SK-N-SH treated with all-trans-retinoic acid at 6 μM for 48 hours (cell line): ENCODE measurements at regions not wholly inside any gene's neighbourhood (a gene's known extent, or its start where the extent isn't known, plus 50 kb on each side); places are given as distances from the start of the nearest gene placed in this dataset.

Experiments used
- ARNTL ChIP-seq: fragments of 450-650 bp; formaldehyde crosslinking; IDR thresholded peaks from 2 replicates; pipeline ENCODE4 v1.5.0; 2020; ENCODE audit warnings: low read depth, mild to moderate bottlenecking, moderate library complexity, borderline replicate concordance
- CREB5 ChIP-seq: fragments of 250-450 bp; sonication (Bioruptor Pico); IDR thresholded peaks from 2 replicates; pipeline ENCODE4 v1.5.1; 2020; ENCODE audit warnings: low read depth, mild to moderate bottlenecking, moderate library complexity
- ESRRG ChIP-seq: fragments of 250-450 bp; sonication (Bioruptor Pico); IDR thresholded peaks from 2 replicates; pipeline ENCODE4 v1.6.1; 2021; ENCODE audit warnings: mild to moderate bottlenecking
- OSR1 ChIP-seq: fragments of 250-450 bp; sonication (Bioruptor Pico); IDR thresholded peaks from 2 replicates; pipeline ENCODE4 v1.8.0; 2022; ENCODE audit warnings: moderate library complexity, mild to moderate bottlenecking, inconsistent platforms
- PPARA ChIP-seq: fragments of 250-450 bp; sonication (Bioruptor Pico); IDR thresholded peaks from 2 replicates; pipeline ENCODE4 v1.5.0; 2020; ENCODE audit warnings: mild to moderate bottlenecking, borderline replicate concordance
- RARB ChIP-seq: fragments of 250-450 bp; sonication (Bioruptor Pico); IDR thresholded peaks from 2 replicates; pipeline ENCODE4 v1.8.0; 2021; ENCODE audit warnings: mild to moderate bottlenecking, moderate library complexity
- SNAI2 ChIP-seq: fragments of 250-450 bp; sonication (Bioruptor Pico); IDR thresholded peaks from 2 replicates; pipeline ENCODE4 v1.5.0; 2020; ENCODE audit warnings: mild to moderate bottlenecking, moderate library complexity
- TOX ChIP-seq: fragments of 250-450 bp; sonication (Bioruptor Pico); IDR thresholded peaks from 2 replicates; pipeline ENCODE4 v1.8.0; 2021; ENCODE audit warnings: mild to moderate bottlenecking, moderate library complexity, borderline replicate concordance
- TSHZ2 ChIP-seq: fragments of 250-450 bp; sonication (Bioruptor Pico); IDR thresholded peaks from 2 replicates; pipeline ENCODE4 v1.5.0; 2020; ENCODE audit warnings: mild to moderate bottlenecking, moderate library complexity
- ZFP3 ChIP-seq: fragments of 250-450 bp; sonication (Bioruptor Pico); IDR thresholded peaks from 2 replicates; pipeline ENCODE4 v1.5.0; 2020; ENCODE audit warnings: mild to moderate bottlenecking, moderate library complexity
- ZNF565 ChIP-seq: fragments of 450-650 bp; formaldehyde crosslinking; conservative IDR thresholded peaks from 2 replicates; pipeline ENCODE4 v1.5.0; 2020; ENCODE audit warnings: low read depth, mild to moderate bottlenecking, moderate library complexity
- TF ChIP-seq, protein P1 (sequence below): fragments of 250-450 bp; sonication (Bioruptor Pico); IDR thresholded peaks from 2 replicates; pipeline ENCODE4 v1.8.0; 2020; ENCODE audit warnings: mild to moderate bottlenecking, moderate library complexity, borderline replicate concordance
- TF ChIP-seq, protein P2 (sequence below): fragments of 250-450 bp; sonication (Bioruptor Pico); IDR thresholded peaks from 2 replicates; pipeline ENCODE4 v1.5.1; 2021; ENCODE audit warnings: mild to moderate bottlenecking, moderate library complexity

DNA sequence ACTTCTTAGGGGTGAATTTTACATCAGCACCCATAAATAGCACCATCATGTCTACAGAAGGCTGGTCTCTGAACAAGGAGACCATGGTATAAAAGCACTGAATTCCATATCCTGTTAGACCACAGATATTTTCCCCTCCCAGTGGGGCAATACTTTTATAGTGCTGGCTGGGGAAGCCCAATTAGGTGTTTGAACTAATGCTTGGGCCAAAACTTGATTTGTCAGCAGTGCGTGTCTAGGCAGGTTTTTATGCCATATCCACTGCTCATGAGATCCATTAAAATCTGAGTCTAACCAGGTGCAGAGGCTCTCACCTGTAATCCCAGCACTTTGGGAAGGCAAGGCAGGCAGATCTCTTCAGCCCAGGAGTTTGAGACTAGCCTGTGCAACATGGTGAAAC is 623.0 kb downstream of the NPHP4 start:
- no peak for TF ChIP-seq RARB
- TF ChIP-seq, protein P1, sequence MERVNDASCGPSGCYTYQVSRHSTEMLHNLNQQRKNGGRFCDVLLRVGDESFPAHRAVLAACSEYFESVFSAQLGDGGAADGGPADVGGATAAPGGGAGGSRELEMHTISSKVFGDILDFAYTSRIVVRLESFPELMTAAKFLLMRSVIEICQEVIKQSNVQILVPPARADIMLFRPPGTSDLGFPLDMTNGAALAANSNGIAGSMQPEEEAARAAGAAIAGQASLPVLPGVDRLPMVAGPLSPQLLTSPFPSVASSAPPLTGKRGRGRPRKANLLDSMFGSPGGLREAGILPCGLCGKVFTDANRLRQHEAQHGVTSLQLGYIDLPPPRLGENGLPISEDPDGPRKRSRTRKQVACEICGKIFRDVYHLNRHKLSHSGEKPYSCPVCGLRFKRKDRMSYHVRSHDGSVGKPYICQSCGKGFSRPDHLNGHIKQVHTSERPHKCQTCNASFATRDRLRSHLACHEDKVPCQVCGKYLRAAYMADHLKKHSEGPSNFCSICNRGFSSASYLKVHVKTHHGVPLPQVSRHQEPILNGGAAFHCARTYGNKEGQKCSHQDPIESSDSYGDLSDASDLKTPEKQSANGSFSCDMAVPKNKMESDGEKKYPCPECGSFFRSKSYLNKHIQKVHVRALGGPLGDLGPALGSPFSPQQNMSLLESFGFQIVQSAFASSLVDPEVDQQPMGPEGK (CRISPR knock-in tag), result no peak
- TF ChIP-seq ARNTL, result no peak
- TF ChIP-seq ZFP3 (CRISPR knock-in tag), result no peak
- no peak for TF ChIP-seq ZNF565 (CRISPR knock-in tag)
- TF ChIP-seq TOX (CRISPR knock-in tag), result no peak
- TF ChIP-seq OSR1 (CRISPR knock-in tag), result no peak
- no peak for TF ChIP-seq TSHZ2 (CRISPR knock-in tag)
- TF ChIP-seq PPARA, result no peak
- TF ChIP-seq ESRRG, result no peak
- no peak for TF ChIP-seq SNAI2 (CRISPR knock-in tag)
- no peak for TF ChIP-seq CREB5
- TF ChIP-seq, protein P2, sequence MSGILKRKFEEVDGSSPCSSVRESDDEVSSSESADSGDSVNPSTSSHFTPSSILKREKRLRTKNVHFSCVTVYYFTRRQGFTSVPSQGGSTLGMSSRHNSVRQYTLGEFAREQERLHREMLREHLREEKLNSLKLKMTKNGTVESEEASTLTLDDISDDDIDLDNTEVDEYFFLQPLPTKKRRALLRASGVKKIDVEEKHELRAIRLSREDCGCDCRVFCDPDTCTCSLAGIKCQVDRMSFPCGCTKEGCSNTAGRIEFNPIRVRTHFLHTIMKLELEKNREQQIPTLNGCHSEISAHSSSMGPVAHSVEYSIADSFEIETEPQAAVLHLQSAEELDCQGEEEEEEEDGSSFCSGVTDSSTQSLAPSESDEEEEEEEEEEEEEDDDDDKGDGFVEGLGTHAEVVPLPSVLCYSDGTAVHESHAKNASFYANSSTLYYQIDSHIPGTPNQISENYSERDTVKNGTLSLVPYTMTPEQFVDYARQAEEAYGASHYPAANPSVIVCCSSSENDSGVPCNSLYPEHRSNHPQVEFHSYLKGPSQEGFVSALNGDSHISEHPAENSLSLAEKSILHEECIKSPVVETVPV (CRISPR knock-in tag), result no peak
